ENCODE measurements at regions not wholly inside any gene's neighbourhood (a gene's known extent, or its start where the extent isn't known, plus 50 kb on each side); places are given as distances from the start of the nearest gene placed in this dataset.

GRCh38 chrX:45322820-45323219, 122.1 kb upstream of the DIPK2B start:
- Histone ChIP-seq H3K9me2 (ENCODE audit: low read depth, low read length) (no peaks in the 10 kb centered on the region), H3K27ac (ENCODE audit: low read depth, low read length, poor library complexity, severe bottlenecking) (no peak overlapping the region), H3K4me2 (ENCODE audit: low read length) (no peak overlapping the region), H3K36me3 (ENCODE audit: insufficient read depth, low read length) (no peaks in the 10 kb centered on the region), H3K4me3 (ENCODE audit: low read depth, low read length, poor library complexity, severe bottlenecking) (no peak overlapping the region), H4K20me1 (ENCODE audit: insufficient read depth, low read length) (no peaks in the 10 kb centered on the region), H3K27me3 (ENCODE audit: insufficient read depth, low read length) (no peaks in the 10 kb centered on the region), H3F3A (ENCODE audit: insufficient read depth, low read length) (no peaks in the 10 kb centered on the region), H2AFZ (ENCODE audit: low read length) (no peak overlapping the region), H3K79me2 (ENCODE audit: insufficient read depth, low read length) (no peaks in the 10 kb centered on the region), H3K9me3 (ENCODE audit: low read length) (no peaks in the 10 kb centered on the region), H3K9ac (ENCODE audit: low read length) (no peak overlapping the region), H3K4me1 (ENCODE audit: insufficient read depth, low read length, severe bottlenecking) (no peaks in the 10 kb centered on the region)
- TF ChIP-seq EZH2 (IDR thresholded peaks at IDR 0.05; ENCODE audit: borderline replicate concordance, low read length) (no peak), CTCF (IDR thresholded peaks at IDR 0.05; ENCODE audit: low read length) (no peak)

- Histone ChIP-seq H3K9ac (ENCODE audit: low read length) (no peak overlapping the region), H3K27ac (ENCODE audit: low read depth, low read length, poor library complexity, severe bottlenecking) (no peak overlapping the region), H3K4me2 (ENCODE audit: low read length) (no peak overlapping the region)
Observed at GRCh38 chrX:45322382-45322781, 121.7 kb upstream of the DIPK2B start.

GRCh38 chrX:45320191-45320590, 119.5 kb upstream of the DIPK2B start:
- no peaks in the 10 kb centered on the region for H3K36me3 ChIP-seq (ENCODE audit: insufficient read depth, low read length)
- H2AFZ ChIP-seq (ENCODE audit: low read length) = no peak overlapping the region
- no peak for TF ChIP-seq EZH2 (IDR thresholded peaks at IDR 0.05; ENCODE audit: borderline replicate concordance, low read length)
- no peak for TF ChIP-seq CTCF (IDR thresholded peaks at IDR 0.05; ENCODE audit: low read length)
- no peak overlapping the region for H3K9ac ChIP-seq (ENCODE audit: low read length)
- no peaks in the 10 kb centered on the region for H3K9me3 ChIP-seq (ENCODE audit: low read length)
- no peaks in the 10 kb centered on the region for H3K79me2 ChIP-seq (ENCODE audit: insufficient read depth, low read length)
- H3K27me3 ChIP-seq (ENCODE audit: insufficient read depth, low read length) = no peaks in the 10 kb centered on the region
- H4K20me1 ChIP-seq (ENCODE audit: insufficient read depth, low read length) = no peaks in the 10 kb centered on the region
- no peaks in the 10 kb centered on the region for H3F3A ChIP-seq (ENCODE audit: insufficient read depth, low read length)
- no peaks in the 10 kb centered on the region for H3K9me2 ChIP-seq (ENCODE audit: low read depth, low read length)
- H3K4me3 ChIP-seq (ENCODE audit: low read depth, low read length, poor library complexity, severe bottlenecking) = no peak overlapping the region
- H3K4me1 ChIP-seq (ENCODE audit: insufficient read depth, low read length, severe bottlenecking) = no peaks in the 10 kb centered on the region
- no peak overlapping the region for H3K4me2 ChIP-seq (ENCODE audit: low read length)
- H3K27ac ChIP-seq (ENCODE audit: low read depth, low read length, poor library complexity, severe bottlenecking) = no peak overlapping the region

More at GRCh38 chrX:45322382-45322781, 121.7 kb upstream of the DIPK2B start:
- no peaks in the 10 kb centered on the region for H3K79me2 ChIP-seq (ENCODE audit: insufficient read depth, low read length)
- H3K9me2 ChIP-seq (ENCODE audit: low read depth, low read length) = no peaks in the 10 kb centered on the region
- H3F3A ChIP-seq (ENCODE audit: insufficient read depth, low read length) = no peaks in the 10 kb centered on the region
- TF ChIP-seq CTCF (IDR thresholded peaks at IDR 0.05; ENCODE audit: low read length) (0 out of 2 replicates have a peak, but pooled peaks have one; percentile 17), EZH2 (IDR thresholded peaks at IDR 0.05; ENCODE audit: borderline replicate concordance, low read length) (no peak)
- no peaks in the 10 kb centered on the region for H3K36me3 ChIP-seq (ENCODE audit: insufficient read depth, low read length)
- no peaks in the 10 kb centered on the region for H3K4me1 ChIP-seq (ENCODE audit: insufficient read depth, low read length, severe bottlenecking)
- no peak overlapping the region for H2AFZ ChIP-seq (ENCODE audit: low read length)
- no peaks in the 10 kb centered on the region for H4K20me1 ChIP-seq (ENCODE audit: insufficient read depth, low read length)
- H3K9me3 ChIP-seq (ENCODE audit: low read length) = no peaks in the 10 kb centered on the region
- H3K27me3 ChIP-seq (ENCODE audit: insufficient read depth, low read length) = no peaks in the 10 kb centered on the region
- H3K4me3 ChIP-seq (ENCODE audit: low read depth, low read length, poor library complexity, severe bottlenecking) = no peak overlapping the region

All from OCI-LY1 (cell line).